ENCODE measurements at regions not wholly inside any gene's neighbourhood (a gene's known extent, or its start where the extent isn't known, plus 50 kb on each side); places are given as distances from the start of the nearest gene placed in this dataset.
"Not testable (repeated sequence)": the region's sequence is repeated elsewhere in the genome, so short reads cannot be mapped to it uniquely, and the experiment has no call there.

DNA sequence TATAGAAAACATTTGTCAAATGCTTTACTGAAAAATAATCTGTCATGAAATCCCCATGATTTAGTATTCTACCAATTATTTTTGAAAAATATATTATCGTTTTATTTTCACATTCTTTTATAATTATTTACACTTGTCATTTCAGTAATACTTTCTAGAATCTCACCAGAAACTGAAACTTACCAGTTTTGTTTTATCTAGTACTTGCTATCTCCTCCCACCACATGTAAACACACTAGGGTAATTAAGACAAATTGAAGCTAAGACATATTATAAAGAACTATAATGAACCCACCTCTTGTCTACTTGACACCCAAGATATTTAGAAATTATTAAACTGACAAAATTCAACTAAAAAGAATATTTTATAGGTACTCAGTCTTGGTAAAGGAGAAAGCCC lies 51.5 kb upstream of the GRM3 start:
- no peak for DNase-seq (ENCODE audit: low spot score)

DNA sequence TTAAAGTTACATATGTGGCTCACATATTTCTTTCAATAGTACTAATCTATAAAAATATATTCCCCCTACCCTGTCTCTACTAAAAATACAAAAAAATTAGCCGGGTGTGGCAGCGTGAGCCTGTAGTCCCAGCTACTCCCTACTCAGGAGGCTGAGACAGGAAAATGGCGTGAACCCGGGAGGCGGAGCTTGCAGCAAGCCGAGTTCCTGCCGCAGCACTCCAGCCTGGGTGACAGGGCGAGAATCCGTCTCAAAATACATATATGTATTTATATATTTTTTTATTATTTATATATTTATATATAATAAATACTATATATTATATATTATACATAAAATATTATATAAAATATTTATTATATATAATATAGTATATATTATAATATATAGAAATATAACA lies 69.7 kb upstream of the GRM3 start:
- no peak for DNase-seq (ENCODE audit: low spot score)

DNA sequence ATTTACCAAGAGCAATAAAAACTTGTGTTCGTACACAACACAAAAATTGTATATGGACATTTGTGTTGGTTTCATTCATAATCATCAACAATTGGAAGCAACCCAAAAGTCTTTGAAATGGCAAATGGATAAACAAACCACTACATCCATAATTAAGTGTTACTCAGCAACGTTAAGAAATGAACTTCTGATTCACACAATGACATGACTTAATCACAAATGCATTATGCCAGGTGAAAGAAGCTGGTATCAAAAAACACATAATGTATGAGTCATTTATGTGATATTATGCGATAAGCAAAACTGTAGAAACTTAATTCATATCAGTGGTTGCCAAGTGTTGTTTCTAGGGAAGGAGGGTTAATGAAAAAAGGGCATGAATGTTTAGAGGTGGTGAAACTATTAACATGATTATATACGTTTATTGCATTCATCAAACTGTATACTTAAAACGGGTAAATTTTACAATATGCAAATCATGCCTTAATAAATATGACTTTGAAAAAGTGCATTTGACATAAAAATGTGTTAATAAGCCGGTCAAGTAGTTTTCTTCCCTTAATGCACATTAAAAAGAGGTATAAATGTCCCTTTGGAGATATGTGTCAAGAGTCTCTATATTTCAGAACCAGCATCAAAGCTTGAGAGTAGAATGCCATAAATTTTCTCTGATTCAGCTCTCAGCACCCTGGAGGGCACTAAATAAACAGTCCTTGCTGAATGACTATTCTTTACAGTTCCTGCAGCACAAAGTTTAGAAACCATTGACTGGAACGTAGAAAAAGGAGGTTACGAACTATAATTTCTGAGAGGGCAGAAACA lies 84.8 kb upstream of the GRM3 start:
- no peak for DNase-seq (ENCODE audit: low spot score)

DNA sequence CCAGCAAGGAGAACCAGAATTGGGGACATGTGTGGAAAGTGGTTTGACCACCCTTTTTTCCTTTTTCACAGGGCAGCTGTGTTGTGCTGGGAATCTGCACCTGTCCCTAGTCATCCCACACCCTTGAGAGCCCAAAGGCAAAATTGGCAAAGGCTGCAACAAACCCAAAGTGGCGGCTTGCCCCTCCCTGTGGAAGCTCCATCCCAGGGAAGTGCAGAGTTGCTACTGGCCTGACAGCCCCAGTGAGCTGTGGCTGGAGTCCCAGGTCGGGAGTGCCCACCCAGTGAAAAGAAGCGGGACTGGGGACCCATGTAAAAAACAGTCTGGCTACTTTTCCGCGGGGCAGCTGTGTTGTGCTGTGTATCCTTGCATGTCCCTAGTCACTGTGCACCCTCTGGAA lies 109.1 kb upstream of the GRM3 start:
- no peak for DNase-seq (ENCODE audit: low spot score)

DNA sequence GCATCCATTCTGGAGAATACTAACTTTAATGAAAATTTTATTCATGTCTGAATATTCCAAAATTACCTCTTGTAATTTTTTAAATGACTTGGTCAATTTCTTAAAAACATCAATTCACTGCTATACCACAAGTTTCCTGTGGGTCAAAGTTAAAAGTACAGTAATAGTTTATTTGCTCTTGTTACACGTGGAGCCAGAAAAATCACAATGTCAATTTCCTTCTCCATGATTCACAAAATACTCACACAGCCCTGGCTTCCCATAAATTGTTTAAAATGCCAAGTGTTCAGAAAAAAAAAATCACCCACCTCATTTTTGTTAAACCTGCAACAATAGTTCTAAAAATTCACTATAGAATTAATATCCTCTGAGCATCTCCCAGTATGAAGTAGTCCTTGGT lies 139.5 kb upstream of the GRM3 start:
- DNase-seq (ENCODE audit: low spot score), result no peak

DNA sequence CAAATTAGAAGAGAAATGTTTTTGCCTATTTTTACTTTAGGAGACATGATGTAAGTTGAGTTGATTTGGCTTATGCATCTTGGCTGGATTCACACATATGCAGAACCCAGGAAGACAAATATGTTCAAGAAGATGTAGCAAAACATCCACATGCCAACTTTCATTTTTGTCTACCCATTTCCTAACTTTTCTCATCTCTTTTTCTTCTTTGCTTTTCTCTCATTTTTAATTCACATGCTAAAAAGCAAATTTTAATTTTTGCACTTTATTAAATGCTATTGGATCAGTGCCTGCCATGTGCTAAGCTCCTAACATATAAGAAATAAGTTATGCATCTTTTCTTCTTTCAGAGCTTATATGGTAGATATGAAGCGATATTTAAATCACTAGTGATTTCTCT lies 143.7 kb upstream of the GRM3 start:
- no peak for DNase-seq (ENCODE audit: low spot score)

DNA sequence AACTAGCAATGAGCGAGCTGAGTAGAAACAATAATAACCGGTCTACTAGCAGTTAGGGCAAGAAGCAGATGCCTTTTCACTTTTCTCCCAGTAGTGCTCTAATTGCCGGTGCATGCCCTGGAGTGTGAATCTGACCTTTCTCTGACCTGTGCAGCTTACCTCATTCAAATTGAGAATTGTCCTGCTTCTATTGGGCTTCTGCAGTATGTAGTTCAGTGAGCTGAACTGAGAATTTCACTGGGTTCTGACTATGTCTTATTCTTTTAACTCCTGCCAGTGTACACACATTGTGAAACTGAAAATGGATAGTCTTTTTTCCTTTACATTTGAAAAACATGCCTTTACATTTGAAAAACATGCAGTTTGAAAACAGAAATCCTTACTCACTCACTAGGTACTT lies 157.9 kb upstream of the GRM3 start:
- DNase-seq (ENCODE audit: low spot score), result no peak

DNA sequence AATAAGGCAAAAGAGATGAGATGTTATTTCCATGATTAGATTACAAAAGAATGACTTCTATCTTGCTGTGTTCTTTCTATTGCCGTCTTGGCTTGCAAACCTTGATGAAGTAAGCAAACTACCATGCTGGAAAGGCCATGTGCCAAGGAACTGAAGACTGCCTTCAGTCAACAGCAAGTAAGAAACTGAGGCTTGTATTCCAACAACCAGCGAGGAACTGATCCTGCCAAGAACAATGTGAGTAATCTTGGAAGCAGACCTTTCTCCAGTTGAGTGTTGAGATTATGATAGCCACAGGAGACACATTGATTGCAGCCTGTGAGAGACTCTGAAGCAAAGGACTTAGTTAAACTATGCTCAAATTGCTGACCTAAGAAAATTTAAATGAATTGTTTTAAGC lies 164.6 kb upstream of the GRM3 start:
- no peak for DNase-seq (ENCODE audit: low spot score)

DNA sequence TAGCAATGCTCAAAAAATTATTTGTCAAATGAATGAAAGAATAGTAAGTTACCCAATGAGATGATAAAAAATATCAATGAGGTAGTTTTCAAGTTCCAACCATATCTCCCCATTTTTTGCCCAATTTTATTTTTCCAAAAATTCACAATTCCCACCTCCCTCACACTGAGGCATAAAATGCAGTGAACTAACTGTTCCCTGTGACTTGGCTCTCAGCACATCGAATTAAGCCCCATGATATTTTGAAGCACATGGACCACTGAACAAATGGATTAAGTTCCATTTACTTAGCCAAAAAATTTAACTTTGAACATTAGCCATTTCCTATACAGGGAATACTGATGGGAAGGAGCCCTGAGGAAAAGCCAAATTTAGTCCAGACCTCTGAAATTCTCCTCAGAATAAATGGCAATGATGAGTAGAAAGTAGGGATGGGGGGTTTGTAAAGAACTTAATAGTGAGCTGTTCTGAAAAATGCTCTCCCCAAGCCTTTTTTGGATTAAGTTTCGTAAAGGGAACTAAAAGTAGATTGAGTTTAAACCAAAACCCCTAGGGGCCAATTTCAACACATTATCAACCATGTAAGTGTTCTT lies 166.3 kb upstream of the GRM3 start:
- DNase-seq (ENCODE audit: low spot score), result no peak

DNA sequence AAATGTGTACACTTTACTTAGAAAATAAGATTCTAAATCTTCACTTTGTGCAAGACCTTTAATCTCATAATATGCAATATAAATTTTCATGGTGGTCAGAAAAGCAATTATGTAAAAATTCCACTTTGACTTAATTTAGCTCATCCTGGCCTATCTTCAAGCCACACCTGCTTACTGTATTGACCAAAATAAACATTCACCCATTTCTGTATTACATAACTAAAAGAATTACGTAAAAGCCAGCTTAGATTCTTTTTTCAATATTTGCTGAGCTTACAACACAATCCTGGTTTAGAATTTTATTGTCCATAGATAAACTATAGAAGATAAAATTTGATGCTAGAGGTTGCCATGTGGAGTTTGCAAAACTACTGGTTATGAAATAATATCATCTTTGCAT lies 172.9 kb upstream of the GRM3 start:
- no peak for DNase-seq (ENCODE audit: low spot score)

DNA sequence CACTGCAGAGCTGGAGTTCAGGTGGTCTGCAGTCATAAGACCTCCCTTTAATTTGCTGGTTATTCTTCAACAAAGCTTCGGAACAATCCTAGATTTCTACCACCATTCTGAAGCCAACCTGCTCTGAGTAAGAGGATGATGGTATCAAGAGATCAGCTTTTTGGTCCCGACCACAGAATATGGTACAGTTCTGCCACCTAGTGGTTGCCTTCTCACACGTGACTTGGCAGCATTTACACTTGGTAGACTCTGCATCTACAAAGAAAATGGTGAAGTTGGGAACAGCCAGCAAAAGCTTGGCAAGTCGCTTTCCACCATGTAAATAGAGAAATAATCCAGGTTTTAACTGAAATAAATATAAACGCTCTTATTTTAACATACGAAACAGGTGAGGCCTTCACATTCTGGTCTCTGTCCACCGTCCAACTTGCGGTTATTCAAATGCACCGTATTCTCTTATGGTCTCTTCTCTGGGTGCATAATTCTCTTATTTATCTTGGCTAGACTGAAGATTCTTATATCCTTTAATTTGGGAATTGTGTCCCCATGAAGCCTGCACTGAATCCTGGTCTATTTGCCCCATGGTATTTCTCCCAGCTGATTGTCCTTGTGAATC lies 173.9 kb upstream of the GRM3 start:
- DNase-seq (ENCODE audit: low spot score), result no peak

DNA sequence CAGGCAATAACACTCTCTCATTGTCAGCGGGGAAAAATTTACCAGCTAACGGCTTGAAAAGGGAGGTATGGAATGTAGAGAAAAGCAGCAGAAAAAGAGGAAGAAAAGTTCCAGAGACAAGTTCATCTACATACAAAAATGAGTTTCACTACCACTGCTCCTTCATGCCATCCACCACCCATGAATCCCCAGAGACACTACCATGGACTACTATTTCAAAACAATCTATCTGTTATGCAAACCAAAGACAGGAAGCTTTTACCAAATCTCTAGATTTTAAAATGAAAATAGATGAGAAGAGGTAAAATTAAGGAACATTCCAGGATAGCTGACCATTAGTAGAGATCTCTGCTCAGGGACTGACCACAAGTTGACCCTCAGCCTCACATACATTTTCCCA lies 189.0 kb upstream of the GRM3 start:
- DNase-seq (ENCODE audit: low spot score), result no peak

DNA sequence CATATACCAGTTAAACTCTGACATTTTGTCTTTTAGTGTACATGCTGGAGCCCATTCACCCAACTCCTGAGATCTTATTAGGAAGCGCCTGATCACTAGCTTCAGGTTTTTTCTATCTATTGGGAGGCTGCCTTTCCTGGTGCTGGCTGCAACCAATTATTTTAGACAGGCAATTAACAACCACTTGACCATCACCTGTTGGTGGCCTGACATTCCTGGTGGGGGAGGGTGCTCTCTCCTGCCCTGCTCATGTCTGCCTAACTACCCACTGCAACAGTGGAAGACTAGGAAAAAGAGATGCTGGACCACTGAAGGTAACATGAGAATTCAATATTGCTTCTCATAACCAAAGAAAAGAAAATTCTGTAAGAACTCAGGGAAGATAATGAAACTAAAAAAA lies 190.3 kb upstream of the GRM3 start:
- no peak for DNase-seq (ENCODE audit: low spot score)

DNA sequence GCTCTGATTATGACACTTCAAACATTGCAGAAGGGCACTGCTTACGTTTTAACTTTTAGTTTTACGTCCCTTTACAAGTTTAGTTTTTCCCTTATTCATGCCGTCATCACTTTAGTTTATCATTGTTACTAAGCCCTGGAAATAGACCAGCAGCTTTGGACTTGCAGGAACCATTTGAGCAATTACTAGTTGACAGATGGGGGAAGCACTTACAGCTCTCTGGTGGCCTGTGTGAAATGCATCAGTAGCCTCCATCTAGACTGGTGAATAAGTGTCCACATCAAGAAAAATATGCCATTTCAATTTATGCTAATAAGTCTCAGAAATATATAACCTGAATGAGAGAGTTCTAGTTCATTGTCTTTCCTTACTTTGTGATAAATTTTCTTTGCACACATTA lies 194.9 kb upstream of the GRM3 start:
- no peak for DNase-seq (ENCODE audit: low spot score)

DNA sequence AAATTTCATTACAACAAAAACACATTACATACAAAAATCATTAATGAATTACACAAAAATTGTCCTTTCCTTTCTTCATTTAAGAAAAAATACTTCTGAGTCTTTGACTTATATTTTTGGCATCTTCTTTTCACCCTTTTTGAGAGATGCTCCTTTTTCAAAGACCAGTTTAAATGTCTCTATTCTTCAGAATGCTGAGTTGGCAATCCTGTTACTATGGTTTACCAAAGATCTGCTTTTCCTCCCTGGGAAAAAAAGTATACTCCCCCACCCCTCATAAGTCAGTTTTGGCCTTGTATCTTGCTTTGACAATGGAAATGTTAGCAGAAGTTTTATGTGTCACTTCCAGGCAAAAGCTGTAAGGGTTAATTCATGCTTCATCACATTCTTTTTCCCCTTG lies 198.4 kb upstream of the GRM3 start:
- DNase-seq (ENCODE audit: low spot score), result no peak

DNA sequence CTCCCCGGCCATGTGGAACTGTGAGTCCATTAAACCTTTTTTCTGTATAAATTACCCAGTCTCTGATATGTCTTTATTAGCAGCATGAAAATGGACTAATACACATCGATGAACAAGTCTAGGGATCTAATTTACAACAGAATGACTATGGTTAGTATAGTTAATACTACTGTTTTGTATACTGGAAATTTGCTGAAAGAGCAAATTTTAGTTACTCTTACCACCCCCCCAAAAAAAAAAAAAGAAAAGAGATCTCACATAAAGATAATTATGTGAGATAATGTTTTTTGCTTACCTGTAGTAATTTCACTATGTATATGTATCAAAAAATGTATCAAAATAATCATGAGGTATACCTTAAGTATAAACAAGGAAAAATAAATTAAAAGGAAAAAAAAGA lies 199.5 kb upstream of the GRM3 start:
- DNase-seq (ENCODE audit: low spot score), result no peak

DNA sequence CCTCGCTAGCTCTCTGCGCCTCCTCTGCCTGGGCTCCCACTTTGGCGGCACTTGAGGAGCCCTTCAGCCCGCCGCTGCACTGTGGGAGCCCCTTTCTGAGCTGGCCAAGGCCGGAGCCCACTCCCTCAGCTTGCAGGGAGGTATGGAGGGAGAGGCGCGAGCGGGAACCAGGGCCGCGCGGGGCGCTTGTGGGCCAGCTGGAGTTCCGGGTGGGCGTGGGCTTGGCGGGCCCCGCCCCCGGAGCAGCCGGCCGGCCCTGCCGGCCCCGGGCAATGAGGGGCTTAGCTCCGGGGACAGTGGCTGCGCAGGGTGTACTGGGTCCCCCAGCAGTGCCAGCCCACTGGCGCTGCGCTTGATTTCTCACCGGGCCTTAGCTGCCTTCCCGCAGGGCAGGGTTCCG lies 203.3 kb upstream of the GRM3 start:
- not testable (repeated sequence) for DNase-seq (ENCODE audit: low spot score)

DNA sequence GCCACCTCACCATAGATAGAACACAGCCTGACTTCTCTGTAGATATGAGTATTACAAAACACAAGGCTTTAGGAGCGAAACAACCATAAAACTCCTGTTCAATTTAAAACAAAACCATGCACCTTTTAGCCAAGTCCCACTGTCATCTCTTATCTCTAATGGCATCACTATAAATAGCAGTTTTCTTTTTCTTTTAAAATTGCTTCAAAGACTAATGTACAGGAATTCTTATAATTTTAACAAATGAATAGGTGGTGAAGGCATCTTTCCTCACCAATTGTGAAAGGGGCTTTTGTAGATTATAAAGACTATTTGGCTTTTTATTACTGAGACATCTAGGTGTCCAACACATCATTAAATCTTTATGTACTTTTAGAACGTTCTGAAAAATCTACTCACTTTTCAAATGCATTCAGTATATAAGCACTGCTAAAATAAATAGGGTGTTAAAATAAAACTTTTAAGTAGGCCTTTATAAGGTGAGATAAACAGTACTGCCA lies 205.7 kb upstream of the GRM3 start:
- DNase-seq (ENCODE audit: low spot score), result no peak

DNA sequence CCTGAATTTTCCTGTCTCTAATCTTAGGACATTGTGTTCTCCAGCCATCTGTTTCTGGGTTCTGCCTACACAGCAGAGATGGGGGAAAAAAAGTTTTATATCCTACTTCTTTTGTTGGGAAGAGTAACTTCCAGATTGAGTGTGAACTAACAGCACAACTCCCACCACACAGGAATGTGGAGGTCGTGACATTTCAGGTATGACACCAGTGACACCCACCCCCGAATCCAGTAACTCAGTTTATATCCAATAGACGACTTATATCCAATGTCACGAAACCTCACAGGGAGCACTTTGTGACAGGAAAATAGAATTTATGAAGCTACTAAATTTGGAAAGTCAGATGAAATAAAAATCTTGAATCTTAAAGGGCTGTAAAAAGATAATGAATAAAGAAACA lies 211.9 kb upstream of the GRM3 start:
- no peak for DNase-seq (ENCODE audit: low spot score)

DNA sequence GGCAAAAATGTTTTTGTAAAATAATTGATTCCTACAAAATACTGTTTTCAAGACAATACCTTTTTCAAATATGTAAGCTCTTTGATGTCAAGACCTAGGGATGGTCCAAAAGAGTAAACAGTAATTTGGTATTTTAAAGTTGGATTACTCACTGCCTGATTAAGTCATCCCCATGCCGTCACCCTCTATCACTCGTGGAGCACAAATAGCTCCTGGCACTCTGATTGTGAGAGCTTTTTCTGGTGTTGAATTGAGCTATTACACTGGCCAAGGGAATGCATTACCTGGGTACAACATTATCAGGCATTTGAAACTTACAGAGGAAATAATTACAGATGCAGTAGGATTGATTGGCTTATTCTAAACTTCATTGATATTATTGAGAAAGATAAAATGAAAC lies 231.9 kb upstream of the GRM3 start:
- no peak for DNase-seq (ENCODE audit: low spot score)

DNA sequence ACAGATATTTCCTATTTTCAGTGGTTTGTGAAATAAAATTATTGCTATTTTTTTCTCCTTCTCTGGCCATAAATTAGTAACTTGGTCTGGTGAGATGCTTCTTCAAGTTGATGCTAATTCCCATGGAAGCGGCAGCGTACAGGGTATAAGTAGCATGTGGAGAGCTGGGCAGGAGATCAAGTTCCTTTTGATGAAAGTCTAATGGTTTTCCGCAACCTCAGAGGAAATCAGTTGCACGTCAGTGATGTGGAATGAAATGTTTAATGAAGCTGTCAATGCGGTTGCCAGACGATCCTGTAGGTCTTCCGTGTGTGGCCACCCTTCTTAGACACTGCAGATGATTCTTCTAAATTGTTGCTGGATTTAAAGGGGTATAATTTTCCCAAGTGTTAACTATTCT lies 236.4 kb upstream of the GRM3 start:
- no peak for DNase-seq (ENCODE audit: low spot score)

DNA sequence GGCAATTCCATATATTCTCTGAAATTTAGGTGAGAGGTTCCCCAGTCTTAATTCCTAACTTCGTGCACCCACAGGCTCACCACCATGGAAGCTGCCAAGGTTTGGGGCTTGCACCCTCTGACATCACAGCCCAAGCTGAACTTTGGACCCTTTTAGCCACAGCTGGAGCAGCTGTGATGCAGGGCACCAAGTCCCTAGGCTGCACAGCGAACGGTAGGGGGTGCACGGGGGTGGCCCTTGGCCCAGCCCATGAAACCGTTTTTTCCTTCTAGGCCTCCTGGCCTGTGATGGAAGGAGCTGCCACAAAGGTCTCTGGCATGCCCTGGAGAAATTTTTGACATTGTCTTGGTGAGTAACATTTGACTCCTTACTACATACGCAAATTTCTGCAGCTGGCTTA lies 251.9 kb upstream of the GRM3 start:
- no peak for DNase-seq (ENCODE audit: low spot score)

DNA sequence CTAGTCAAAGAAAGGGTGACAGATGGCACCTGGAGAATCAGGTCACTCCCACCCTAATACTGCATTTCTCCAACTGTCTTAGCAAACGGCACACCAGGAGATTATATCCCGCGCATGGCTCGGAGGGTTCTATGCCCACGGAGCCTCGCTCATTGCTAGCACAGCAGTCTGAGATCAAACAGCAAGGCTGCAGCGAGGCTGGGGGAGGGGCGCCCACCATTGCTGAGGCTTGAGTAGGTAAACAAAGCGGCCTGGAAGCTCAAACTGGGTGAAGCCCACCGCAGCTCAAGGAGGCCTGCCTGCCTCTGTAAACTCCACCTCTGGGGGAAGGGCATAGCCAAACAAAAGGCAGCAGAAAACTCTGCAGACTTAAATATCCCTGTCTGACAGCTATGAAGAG lies 268.1 kb upstream of the GRM3 start:
- not testable (repeated sequence) for DNase-seq (ENCODE audit: low spot score)

All from mesenteric fat pad (tissue), 1 donor.